ENCODE measurements at regions not wholly inside any gene's neighbourhood (a gene's known extent, or its start where the extent isn't known, plus 50 kb on each side); places are given as distances from the start of the nearest gene placed in this dataset.

DNA sequence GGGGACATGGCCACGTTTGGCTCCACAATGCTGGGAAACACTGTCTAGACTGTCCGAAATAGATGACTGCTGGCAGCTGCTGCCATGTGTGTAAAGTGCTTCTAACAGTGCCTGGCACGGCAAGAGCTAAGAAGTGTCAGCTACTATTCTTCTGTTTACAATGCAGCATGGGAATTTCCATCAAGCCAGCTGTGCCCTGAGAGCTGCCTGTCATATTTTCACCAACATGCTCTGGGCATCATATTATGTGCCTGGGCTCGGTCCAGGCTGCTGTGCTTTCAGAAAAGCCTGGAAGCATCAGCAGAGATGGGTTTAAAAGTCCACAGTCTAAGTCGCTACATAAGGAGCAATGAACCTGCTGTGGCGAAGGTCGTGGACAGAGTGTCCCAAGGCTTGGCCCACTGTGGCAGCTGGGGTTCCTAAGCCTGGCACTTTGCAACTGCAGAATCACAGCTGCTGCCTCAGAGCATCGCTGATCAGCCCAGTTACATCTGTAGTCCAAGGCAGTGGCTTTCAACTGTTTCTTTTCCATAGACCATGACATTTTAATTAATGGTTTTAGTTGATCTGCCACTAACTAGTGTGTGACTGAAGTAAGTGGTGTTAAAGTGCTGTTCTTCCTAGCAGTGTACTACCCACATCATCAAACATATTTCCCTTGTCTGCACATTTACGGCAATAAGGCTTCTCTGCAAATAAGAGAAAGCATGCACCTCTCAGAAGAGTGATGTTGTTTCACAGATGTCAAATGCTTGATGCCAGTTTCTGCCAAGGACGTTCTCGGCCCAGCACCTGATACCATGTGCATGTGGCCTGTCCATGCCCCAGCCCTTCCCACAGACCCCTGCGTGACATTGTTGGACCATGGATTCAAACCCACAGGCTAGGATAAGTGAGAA is 95.7 kb upstream of the C1QTNF9B start:
- no peaks in the 10 kb centered on the region for H3K9me3 ChIP-seq (ENCODE audit: control insufficient read depth in 1 of 2, low read length in 2 of 2)
- H3K9ac ChIP-seq (ENCODE audit: low read depth in 1 of 2, low read length in 2 of 2) = no peak overlapping the region
- no peaks in the 10 kb centered on the region for H3K27me3 ChIP-seq (ENCODE audit: control insufficient read depth in 1 of 2, insufficient read depth in 2 of 2, low read length in 2 of 2)
- H3K27ac ChIP-seq (ENCODE audit: low read depth, low read length) = no peak overlapping the region
- no peaks in the 10 kb centered on the region for H3K36me3 ChIP-seq (ENCODE audit: control insufficient read depth in 1 of 2, insufficient read depth in 2 of 2, low read length in 2 of 2)
- H3K4me3 ChIP-seq (ENCODE audit: low read depth in 1 of 2, low read length in 2 of 2) = no peak overlapping the region
- peaks cover 17 to 22% of the 10 kb centered on the region in 2 donors for H3K4me1 ChIP-seq (ENCODE audit: control insufficient read depth in 1 of 2, insufficient read depth in 2 of 2, low read length in 2 of 2)

- Histone ChIP-seq H3K36me3 (ENCODE audit: control insufficient read depth in 1 of 2, insufficient read depth in 2 of 2, low read length in 2 of 2) (no peaks in the 10 kb centered on the region), H3K27ac (ENCODE audit: low read depth, low read length) (no peak overlapping the region), H3K9ac (ENCODE audit: low read depth in 1 of 2, low read length in 2 of 2) (no peak overlapping the region), H3K27me3 (ENCODE audit: control insufficient read depth in 1 of 2, insufficient read depth in 2 of 2, low read length in 2 of 2) (no peaks in the 10 kb centered on the region), H3K4me3 (ENCODE audit: low read depth in 1 of 2, low read length in 2 of 2) (no peak overlapping the region), H3K9me3 (ENCODE audit: control insufficient read depth in 1 of 2, low read length in 2 of 2) (no peaks in the 10 kb centered on the region), H3K4me1 (ENCODE audit: control insufficient read depth in 1 of 2, insufficient read depth in 2 of 2, low read length in 2 of 2) (peaks cover 17 to 22% of the 10 kb centered on the region in 2 donors)
These were observed 96.3 kb upstream of the C1QTNF9B start for GRCh38 chr13:23993680-23993985.

DNA sequence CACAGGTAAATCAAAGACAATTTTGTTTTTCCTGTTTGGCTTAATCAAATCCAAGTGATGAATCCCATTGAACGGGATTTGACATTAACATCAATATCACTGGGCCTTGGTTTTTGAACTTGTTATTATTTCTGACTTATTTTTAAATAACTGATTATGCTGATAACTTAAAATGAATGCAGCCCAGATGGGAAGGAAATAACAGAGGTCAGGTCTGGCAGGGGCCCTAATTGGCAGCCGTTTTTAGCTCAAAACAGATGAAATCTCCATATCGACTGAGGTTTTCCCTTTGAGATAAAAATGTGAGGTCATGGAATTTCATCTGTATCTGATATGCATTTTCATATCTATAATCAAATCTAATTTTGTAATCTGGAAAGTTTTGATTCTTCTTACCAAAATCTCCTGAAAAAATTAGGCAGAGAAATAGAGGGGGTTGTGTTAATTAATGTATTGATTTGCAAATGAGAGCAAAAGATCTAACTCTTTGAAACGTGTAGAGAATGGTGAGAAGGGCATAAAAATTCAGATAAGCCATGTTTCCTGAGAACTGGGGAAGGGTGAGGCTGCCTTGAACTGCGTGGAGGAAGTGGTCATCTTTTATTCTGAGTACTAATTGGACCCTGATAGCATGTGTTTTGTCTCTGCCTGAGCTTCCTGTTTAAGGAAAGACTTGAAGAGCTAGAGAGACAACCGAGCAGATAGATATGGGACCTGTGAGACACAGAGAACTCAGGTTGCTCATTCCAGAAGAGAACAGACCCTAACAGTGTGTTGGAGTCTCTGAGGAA is 98.2 kb upstream of the C1QTNF9B start:
- H3K27me3 ChIP-seq (ENCODE audit: control insufficient read depth in 1 of 2, insufficient read depth in 2 of 2, low read length in 2 of 2) = no peaks in the 10 kb centered on the region
- peaks cover 10 to 11% of the 10 kb centered on the region in 2 donors for H3K4me1 ChIP-seq (ENCODE audit: control insufficient read depth in 1 of 2, insufficient read depth in 2 of 2, low read length in 2 of 2)
- H3K27ac ChIP-seq (ENCODE audit: low read depth, low read length) = no peak overlapping the region
- no peaks in the 10 kb centered on the region for H3K36me3 ChIP-seq (ENCODE audit: control insufficient read depth in 1 of 2, insufficient read depth in 2 of 2, low read length in 2 of 2)
- H3K9me3 ChIP-seq (ENCODE audit: control insufficient read depth in 1 of 2, low read length in 2 of 2) = no peaks in the 10 kb centered on the region
- no peak overlapping the region for H3K9ac ChIP-seq (ENCODE audit: low read depth in 1 of 2, low read length in 2 of 2)
- no peak overlapping the region for H3K4me3 ChIP-seq (ENCODE audit: low read depth in 1 of 2, low read length in 2 of 2)

GRCh38 chr13:23996456-23996855 is 99.2 kb upstream of the C1QTNF9B start:
- no peaks in the 10 kb centered on the region for H3K27me3 ChIP-seq (ENCODE audit: control insufficient read depth in 1 of 2, insufficient read depth in 2 of 2, low read length in 2 of 2)
- no peak overlapping the region for H3K27ac ChIP-seq (ENCODE audit: low read depth, low read length)

GRCh38 chr13:23999424-23999823 is 102.1 kb upstream of the C1QTNF9B start:
- Histone ChIP-seq H3K9ac (ENCODE audit: low read depth in 1 of 2, low read length in 2 of 2) (no peak overlapping the region), H3K4me3 (ENCODE audit: low read depth in 1 of 2, low read length in 2 of 2) (no peak overlapping the region), H3K4me1 (ENCODE audit: control insufficient read depth in 1 of 2, insufficient read depth in 2 of 2, low read length in 2 of 2) (no peaks in the 10 kb centered on the region), H3K9me3 (ENCODE audit: control insufficient read depth in 1 of 2, low read length in 2 of 2) (no peaks in the 10 kb centered on the region), H3K27ac (ENCODE audit: low read depth, low read length) (no peak overlapping the region), H3K36me3 (ENCODE audit: control insufficient read depth in 1 of 2, insufficient read depth in 2 of 2, low read length in 2 of 2) (no peaks in the 10 kb centered on the region), H3K27me3 (ENCODE audit: control insufficient read depth in 1 of 2, insufficient read depth in 2 of 2, low read length in 2 of 2) (no peaks in the 10 kb centered on the region)

More at GRCh38 chr13:23996456-23996855, 99.2 kb upstream of the C1QTNF9B start:
- no peaks in the 10 kb centered on the region for H3K9me3 ChIP-seq (ENCODE audit: control insufficient read depth in 1 of 2, low read length in 2 of 2)
- no peaks in the 10 kb centered on the region for H3K36me3 ChIP-seq (ENCODE audit: control insufficient read depth in 1 of 2, insufficient read depth in 2 of 2, low read length in 2 of 2)
- no peak overlapping the region for H3K4me3 ChIP-seq (ENCODE audit: low read depth in 1 of 2, low read length in 2 of 2)
- H3K4me1 ChIP-seq (ENCODE audit: control insufficient read depth in 1 of 2, insufficient read depth in 2 of 2, low read length in 2 of 2) = peaks cover under 1 to 2% of the 10 kb centered on the region in 2 donors
- no peak overlapping the region for H3K9ac ChIP-seq (ENCODE audit: low read depth in 1 of 2, low read length in 2 of 2)

DNA sequence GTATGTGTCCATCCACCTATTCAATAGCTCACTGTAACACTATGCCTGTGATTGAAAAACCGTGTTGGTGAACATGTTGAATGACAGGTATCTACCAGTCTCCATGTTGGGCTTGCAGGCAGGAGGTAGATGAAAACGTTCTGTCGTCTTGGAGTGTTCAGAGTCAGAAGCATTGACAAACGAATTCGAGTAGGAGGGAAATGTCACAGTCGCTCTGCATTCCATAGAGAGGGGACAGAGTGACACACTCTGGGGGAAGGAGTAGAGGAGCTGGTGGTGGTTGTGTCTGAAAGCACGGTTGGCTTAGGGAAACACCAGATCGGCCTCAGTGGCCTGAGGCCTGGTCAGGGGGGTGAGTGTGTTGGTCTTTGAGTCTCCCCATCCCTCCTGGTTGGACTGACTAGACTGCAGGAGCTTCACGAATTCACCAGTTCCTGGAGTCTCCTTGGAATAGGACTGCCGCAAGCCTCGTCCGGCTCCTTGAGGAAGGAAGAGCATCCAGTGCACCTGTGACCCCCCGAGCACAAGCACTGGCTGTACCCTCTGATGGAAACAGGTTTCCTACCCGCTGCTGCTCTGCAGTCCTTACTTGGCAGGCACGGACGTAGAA is 105.0 kb upstream of the C1QTNF9B start:
- Histone ChIP-seq H3K36me3 (ENCODE audit: control insufficient read depth in 1 of 2, insufficient read depth in 2 of 2, low read length in 2 of 2) (no peaks in the 10 kb centered on the region), H3K4me1 (ENCODE audit: control insufficient read depth in 1 of 2, insufficient read depth in 2 of 2, low read length in 2 of 2) (peaks cover 0 to 13% of the 10 kb centered on the region in 2 donors), H3K27me3 (ENCODE audit: control insufficient read depth in 1 of 2, insufficient read depth in 2 of 2, low read length in 2 of 2) (no peaks in the 10 kb centered on the region), H3K9ac (ENCODE audit: low read depth in 1 of 2, low read length in 2 of 2) (no peak overlapping the region), H3K27ac (ENCODE audit: low read depth, low read length) (no peak overlapping the region), H3K4me3 (ENCODE audit: low read depth in 1 of 2, low read length in 2 of 2) (no peak overlapping the region), H3K9me3 (ENCODE audit: control insufficient read depth in 1 of 2, low read length in 2 of 2) (no peaks in the 10 kb centered on the region)

DNA sequence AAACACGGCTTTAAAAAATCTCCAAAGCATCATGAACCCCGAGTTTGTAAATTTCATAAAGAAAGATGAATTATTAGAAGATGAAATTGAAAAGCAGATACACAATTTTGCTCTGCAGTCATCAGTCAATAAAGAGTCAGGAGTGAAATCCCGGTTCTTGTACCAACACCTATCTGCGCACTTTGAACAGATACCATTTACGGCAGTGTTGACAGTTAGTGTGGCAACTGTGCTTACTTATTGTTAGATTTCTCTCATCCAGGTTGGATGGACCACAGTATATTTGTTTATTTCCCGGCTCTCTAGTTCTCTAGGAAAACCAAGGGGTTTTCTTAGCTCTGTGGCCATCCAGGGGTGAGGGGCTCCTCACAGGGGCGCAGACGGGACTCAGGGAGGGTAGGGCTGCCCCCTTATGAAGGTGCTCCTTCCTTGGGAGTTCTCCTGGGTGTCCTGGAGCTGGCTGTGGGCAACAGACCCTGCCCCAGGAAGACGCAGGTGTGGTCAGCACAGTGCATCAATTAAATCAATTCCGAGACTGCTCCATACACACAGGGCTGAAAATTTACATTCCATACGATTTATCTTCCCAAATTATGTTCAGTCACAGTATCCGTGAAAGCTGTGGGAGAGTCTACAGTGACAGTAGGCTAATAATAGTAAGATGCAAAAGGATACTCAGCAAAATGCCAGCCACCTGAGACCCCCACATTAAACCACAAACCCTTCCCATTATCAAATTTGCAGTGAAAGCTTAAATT is 107.0 kb upstream of the C1QTNF9B start:
- Histone ChIP-seq H3K27ac (ENCODE audit: low read depth, low read length) (no peak overlapping the region), H3K4me3 (ENCODE audit: low read depth in 1 of 2, low read length in 2 of 2) (no peak overlapping the region), H3K36me3 (ENCODE audit: control insufficient read depth in 1 of 2, insufficient read depth in 2 of 2, low read length in 2 of 2) (no peaks in the 10 kb centered on the region), H3K27me3 (ENCODE audit: control insufficient read depth in 1 of 2, insufficient read depth in 2 of 2, low read length in 2 of 2) (no peaks in the 10 kb centered on the region), H3K4me1 (ENCODE audit: control insufficient read depth in 1 of 2, insufficient read depth in 2 of 2, low read length in 2 of 2) (peaks cover 0 to 13% of the 10 kb centered on the region in 2 donors), H3K9ac (ENCODE audit: low read depth in 1 of 2, low read length in 2 of 2) (no peak overlapping the region), H3K9me3 (ENCODE audit: control insufficient read depth in 1 of 2, low read length in 2 of 2) (no peaks in the 10 kb centered on the region)

GRCh38 chr13:24004971-24005370 is 107.7 kb upstream of the C1QTNF9B start:
- Histone ChIP-seq H3K4me1 (ENCODE audit: control insufficient read depth in 1 of 2, insufficient read depth in 2 of 2, low read length in 2 of 2) (peaks cover 0 to 13% of the 10 kb centered on the region in 2 donors), H3K27ac (ENCODE audit: low read depth, low read length) (no peak overlapping the region), H3K4me3 (ENCODE audit: low read depth in 1 of 2, low read length in 2 of 2) (no peak overlapping the region), H3K9ac (ENCODE audit: low read depth in 1 of 2, low read length in 2 of 2) (no peak overlapping the region), H3K36me3 (ENCODE audit: control insufficient read depth in 1 of 2, insufficient read depth in 2 of 2, low read length in 2 of 2) (no peaks in the 10 kb centered on the region), H3K27me3 (ENCODE audit: control insufficient read depth in 1 of 2, insufficient read depth in 2 of 2, low read length in 2 of 2) (no peaks in the 10 kb centered on the region), H3K9me3 (ENCODE audit: control insufficient read depth in 1 of 2, low read length in 2 of 2) (no peaks in the 10 kb centered on the region)

- Histone ChIP-seq H3K4me3 (ENCODE audit: low read depth in 1 of 2, low read length in 2 of 2) (no peak overlapping the region), H3K36me3 (ENCODE audit: control insufficient read depth in 1 of 2, insufficient read depth in 2 of 2, low read length in 2 of 2) (no peaks in the 10 kb centered on the region), H3K9me3 (ENCODE audit: control insufficient read depth in 1 of 2, low read length in 2 of 2) (no peaks in the 10 kb centered on the region), H3K9ac (ENCODE audit: low read depth in 1 of 2, low read length in 2 of 2) (no peak overlapping the region), H3K27me3 (ENCODE audit: control insufficient read depth in 1 of 2, insufficient read depth in 2 of 2, low read length in 2 of 2) (no peaks in the 10 kb centered on the region), H3K4me1 (ENCODE audit: control insufficient read depth in 1 of 2, insufficient read depth in 2 of 2, low read length in 2 of 2) (peaks cover 0 to 13% of the 10 kb centered on the region in 2 donors), H3K27ac (ENCODE audit: low read depth, low read length) (no peak overlapping the region)
These were observed 108.5 kb upstream of the C1QTNF9B start for GRCh38 chr13:24005755-24006281.
